HUES64 (cell line): ENCODE measurements at regions not wholly inside any gene's neighbourhood (a gene's known extent, or its start where the extent isn't known, plus 50 kb on each side); places are given as distances from the start of the nearest gene placed in this dataset.

Experiments
- H3K27ac ChIP-seq: 2 replicates; pipeline ENCODE4 v1.7.0; 2013; ENCODE audit warnings: low read depth, low read length, inconsistent platforms
- H3K27me3 ChIP-seq: 2 replicates; pipeline ENCODE4 v1.6.1; 2013; ENCODE audit warnings: mild to moderate bottlenecking, low read length; ENCODE audit not compliant: insufficient read depth
- H3K36me3 ChIP-seq: 2 replicates; pipeline ENCODE4 v1.6.1; 2013; ENCODE audit warnings: mild to moderate bottlenecking, low read length; ENCODE audit not compliant: insufficient read depth
- H3K4me1 ChIP-seq: 2 replicates; pipeline ENCODE4 v1.6.1; 2013; ENCODE audit warnings: mild to moderate bottlenecking, low read length, moderate library complexity; ENCODE audit not compliant: insufficient read depth
- H3K4me3 ChIP-seq: 2 replicates; pipeline ENCODE4 v1.5.1; 2013; ENCODE audit warnings: mild to moderate bottlenecking, low read length, moderate library complexity
- H3K9ac ChIP-seq: 2 replicates; pipeline ENCODE4 v1.6.1; 2013; ENCODE audit warnings: mild to moderate bottlenecking, low read depth, low read length
- H3K9me3 ChIP-seq: 2 replicates; pipeline ENCODE4 v1.6.1; 2013; ENCODE audit warnings: low read depth, low read length; ENCODE audit not compliant: insufficient read depth
- WGBS: fragments of 150-250, 120-280 bp; methylation state at CpG from one replicate; pipeline ENCODE4 v1.1.7; 2013; ENCODE audit warnings: missing lambda C conversion rate; 5-methylcytosine and 5-hydroxymethylcytosine counted together

GRCh38 chr4:133741766-133742165 is 459.8 kb downstream of the PABPC4L start:
- WGBS: 95% methylated on average over 3 of the region's 3 CpGs
- Histone ChIP-seq H3K4me3 (no peak overlapping the region), H3K36me3 (no peaks in the 10 kb centered on the region), H3K4me1 (no peaks in the 10 kb centered on the region), H3K27ac (no peak overlapping the region), H3K9me3 (no peaks in the 10 kb centered on the region), H3K27me3 (no peaks in the 10 kb centered on the region), H3K9ac (no peak overlapping the region)

- Histone ChIP-seq H3K9ac (no peak overlapping the region), H3K27ac (no peak overlapping the region), H3K4me3 (no peak overlapping the region), H3K4me1 (no peaks in the 10 kb centered on the region), H3K36me3 (no peaks in the 10 kb centered on the region), H3K27me3 (no peaks in the 10 kb centered on the region), H3K9me3 (no peaks in the 10 kb centered on the region)
- 94% methylated on average over 1 of the region's 2 CpGs for WGBS
Observed at GRCh38 chr4:133720001-133720400, 481.6 kb downstream of the PABPC4L start.

- Histone ChIP-seq H3K36me3 (no peaks in the 10 kb centered on the region), H3K9me3 (no peaks in the 10 kb centered on the region), H3K27me3 (no peaks in the 10 kb centered on the region), H3K4me1 (no peaks in the 10 kb centered on the region), H3K27ac (no peak overlapping the region), H3K9ac (no peak overlapping the region), H3K4me3 (no peak overlapping the region)
Observed at GRCh38 chr4:133719098-133719497, 482.5 kb downstream of the PABPC4L start.

GRCh38 chr4:133714211-133714610 is 487.4 kb downstream of the PABPC4L start:
- Histone ChIP-seq H3K27ac (no peak overlapping the region), H3K9ac (no peak overlapping the region), H3K4me1 (no peaks in the 10 kb centered on the region), H3K4me3 (no peak overlapping the region), H3K36me3 (no peaks in the 10 kb centered on the region), H3K27me3 (no peaks in the 10 kb centered on the region), H3K9me3 (no peaks in the 10 kb centered on the region)

- Histone ChIP-seq H3K9me3 (no peaks in the 10 kb centered on the region), H3K9ac (no peak overlapping the region), H3K27ac (no peak overlapping the region), H3K4me1 (no peaks in the 10 kb centered on the region), H3K27me3 (no peaks in the 10 kb centered on the region), H3K4me3 (no peak overlapping the region), H3K36me3 (no peaks in the 10 kb centered on the region)
- WGBS: 91% methylated on average over 3 of the region's 3 CpGs
Observed at GRCh38 chr4:133713340-133713739, 488.2 kb downstream of the PABPC4L start.

GRCh38 chr4:133711817-133712216 is 489.8 kb downstream of the PABPC4L start:
- no peaks in the 10 kb centered on the region for H3K27me3 ChIP-seq
- no peaks in the 10 kb centered on the region for H3K4me1 ChIP-seq
- H3K36me3 ChIP-seq: no peaks in the 10 kb centered on the region
- no peaks in the 10 kb centered on the region for H3K9me3 ChIP-seq
- H3K9ac ChIP-seq: no peak overlapping the region
- WGBS: 90% methylated on average over 6 of the region's 6 CpGs
- H3K27ac ChIP-seq: no peak overlapping the region
- H3K4me3 ChIP-seq: no peak overlapping the region

- WGBS: 96% methylated on average over 2 of the region's 2 CpGs
- H3K27ac ChIP-seq: no peak overlapping the region
Observed at GRCh38 chr4:133694416-133694815, 507.2 kb downstream of the PABPC4L start.

GRCh38 chr4:133683967-133684366 is 517.6 kb downstream of the PABPC4L start:
- H3K4me3 ChIP-seq: no peak overlapping the region
- no peaks in the 10 kb centered on the region for H3K36me3 ChIP-seq
- 95% methylated on average over 6 of the region's 6 CpGs for WGBS
- no peaks in the 10 kb centered on the region for H3K4me1 ChIP-seq
- H3K27ac ChIP-seq: no peak overlapping the region
- H3K9me3 ChIP-seq: peaks cover 8% of the 10 kb centered on the region; the same call in 1 of the 2 replicates
- no peaks in the 10 kb centered on the region for H3K27me3 ChIP-seq
- H3K9ac ChIP-seq: no peak overlapping the region

More at GRCh38 chr4:133694416-133694815, 507.2 kb downstream of the PABPC4L start:
- no peaks in the 10 kb centered on the region for H3K4me1 ChIP-seq
- H3K4me3 ChIP-seq: no peak overlapping the region
- H3K36me3 ChIP-seq: no peaks in the 10 kb centered on the region
- no peaks in the 10 kb centered on the region for H3K27me3 ChIP-seq
- no peak overlapping the region for H3K9ac ChIP-seq
- no peaks in the 10 kb centered on the region for H3K9me3 ChIP-seq

GRCh38 chr4:133668061-133668851 is 519.2 kb downstream of the PCDH10 start:
- H3K27me3 ChIP-seq: no peaks in the 10 kb centered on the region
- no peak overlapping the region for H3K27ac ChIP-seq
- H3K9me3 ChIP-seq: peaks cover 7% of the 10 kb centered on the region; the same call in 1 of the 2 replicates
- WGBS: 82% methylated on average over 6 of the region's 6 CpGs
- H3K4me3 ChIP-seq: no peak overlapping the region
- H3K9ac ChIP-seq: no peak overlapping the region
- H3K4me1 ChIP-seq: peaks cover 8% of the 10 kb centered on the region; the same call in 1 of the 2 replicates
- no peaks in the 10 kb centered on the region for H3K36me3 ChIP-seq

- Histone ChIP-seq H3K27me3 (no peaks in the 10 kb centered on the region), H3K36me3 (no peaks in the 10 kb centered on the region), H3K27ac (no peak overlapping the region), H3K4me1 (peaks cover 13% of the 10 kb centered on the region), H3K4me3 (no peak overlapping the region), H3K9ac (no peak overlapping the region), H3K9me3 (no peaks in the 10 kb centered on the region)
- WGBS: 86% methylated on average over 1 of the region's 2 CpGs
Observed at GRCh38 chr4:133647206-133647605, 498.1 kb downstream of the PCDH10 start.

- H3K4me3 ChIP-seq: no peak overlapping the region
- no peak overlapping the region for H3K9ac ChIP-seq
- no peaks in the 10 kb centered on the region for H3K36me3 ChIP-seq
- WGBS: 44% methylated on average over 2 of the region's 2 CpGs
- H3K27me3 ChIP-seq: no peaks in the 10 kb centered on the region
- H3K9me3 ChIP-seq: no peaks in the 10 kb centered on the region
- H3K27ac ChIP-seq: peak overlapping the region; percentile 39; the same call in 1 of the 2 replicates
- H3K4me1 ChIP-seq: peaks cover 30% of the 10 kb centered on the region
Observed at GRCh38 chr4:133641191-133641590, 492.1 kb downstream of the PCDH10 start.
